Uterus (tissue), 2 donors: ENCODE measurements at regions not wholly inside any gene's neighbourhood (a gene's known extent, or its start where the extent isn't known, plus 50 kb on each side); places are given as distances from the start of the nearest gene placed in this dataset.

ENCODE experiments used
- POLR2A ChIP-seq, 2 donors: fragments of 450-650 bp; IDR thresholded peaks; one replicate each; pipeline ENCODE4 v1.6.1; 2016; ENCODE audit warnings: antibody characterized with exemption in 2 of 2, mild to moderate bottlenecking in 1 of 2, moderate library complexity in 1 of 2
- TF ChIP-seq, protein P1 (sequence below), 4 experiments: fragments of 200-600 bp in 2 of 4; fragments of 450-650 bp in 2 of 4; sonication (generic) in 2 of 4; IDR thresholded peaks; one replicate each; pipeline ENCODE4 v1.5.1; 2016 to 2019; ENCODE audit warnings: antibody characterized with exemption in 4 of 4, mild to moderate bottlenecking in 2 of 4, moderate library complexity in 1 of 4

- TF ChIP-seq, protein P1, sequence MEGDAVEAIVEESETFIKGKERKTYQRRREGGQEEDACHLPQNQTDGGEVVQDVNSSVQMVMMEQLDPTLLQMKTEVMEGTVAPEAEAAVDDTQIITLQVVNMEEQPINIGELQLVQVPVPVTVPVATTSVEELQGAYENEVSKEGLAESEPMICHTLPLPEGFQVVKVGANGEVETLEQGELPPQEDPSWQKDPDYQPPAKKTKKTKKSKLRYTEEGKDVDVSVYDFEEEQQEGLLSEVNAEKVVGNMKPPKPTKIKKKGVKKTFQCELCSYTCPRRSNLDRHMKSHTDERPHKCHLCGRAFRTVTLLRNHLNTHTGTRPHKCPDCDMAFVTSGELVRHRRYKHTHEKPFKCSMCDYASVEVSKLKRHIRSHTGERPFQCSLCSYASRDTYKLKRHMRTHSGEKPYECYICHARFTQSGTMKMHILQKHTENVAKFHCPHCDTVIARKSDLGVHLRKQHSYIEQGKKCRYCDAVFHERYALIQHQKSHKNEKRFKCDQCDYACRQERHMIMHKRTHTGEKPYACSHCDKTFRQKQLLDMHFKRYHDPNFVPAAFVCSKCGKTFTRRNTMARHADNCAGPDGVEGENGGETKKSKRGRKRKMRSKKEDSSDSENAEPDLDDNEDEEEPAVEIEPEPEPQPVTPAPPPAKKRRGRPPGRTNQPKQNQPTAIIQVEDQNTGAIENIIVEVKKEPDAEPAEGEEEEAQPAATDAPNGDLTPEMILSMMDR (IDR thresholded peaks at IDR 0.05), result peak; percentile 74 to 79 (median 76)
- TF ChIP-seq POLR2A (IDR thresholded peaks at IDR 0.05), result no peak
Measured at GRCh38 chr14:53539489-53540126, 386.5 kb upstream of the DDHD1 start.
